ENCODE measurements at regions not wholly inside any gene's neighbourhood (a gene's known extent, or its start where the extent isn't known, plus 50 kb on each side); places are given as distances from the start of the nearest gene placed in this dataset.

- no peak for DNase-seq
These were observed 1153.3 kb upstream of the EYS start for GRCh38 chr6:66860328-66860727.

DNA sequence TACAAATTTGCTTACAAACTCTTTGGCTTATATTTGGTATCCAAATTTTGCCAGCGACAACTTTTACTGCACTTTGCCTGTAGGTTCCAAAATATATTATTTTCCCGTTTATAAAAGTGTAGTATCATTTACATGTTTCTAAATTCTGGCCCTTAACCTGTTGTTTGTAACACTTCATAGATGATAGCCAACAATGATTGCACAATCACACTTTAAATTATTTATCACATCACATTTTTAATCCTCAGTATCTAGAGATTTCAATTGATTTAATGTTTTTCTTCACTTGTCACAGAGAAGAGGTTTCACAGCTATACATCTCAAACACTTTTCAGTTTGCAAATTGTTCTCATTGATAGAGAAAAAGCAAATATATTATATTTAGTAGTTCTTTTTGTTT lies 1151.2 kb upstream of the EYS start:
- DNase-seq: no peak

GRCh38 chr6:66854014-66854413 lies 1147.0 kb upstream of the EYS start:
- no peak for DNase-seq

GRCh38 chr6:66851930-66852329 lies 1144.9 kb upstream of the EYS start:
- DNase-seq: no peak

DNA sequence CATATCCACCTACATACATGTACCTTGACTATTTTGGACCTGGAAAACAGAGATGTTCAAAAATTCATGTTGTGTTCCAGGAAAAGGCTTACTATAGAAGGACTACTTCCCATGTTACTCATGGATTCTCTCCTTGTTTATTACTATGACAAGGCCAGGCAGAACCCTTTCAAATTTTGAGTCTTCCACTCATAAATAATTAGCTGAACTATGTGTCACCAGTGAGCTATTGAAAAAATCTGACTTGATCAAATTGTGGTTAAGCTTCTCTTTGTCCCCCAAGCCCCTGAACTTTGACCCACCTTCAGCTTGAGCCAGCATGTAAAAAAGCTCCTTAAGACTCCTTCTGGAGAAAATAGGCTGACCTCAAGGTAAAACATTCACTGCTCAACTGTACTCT lies 1142.8 kb upstream of the EYS start:
- no peak for DNase-seq

DNA sequence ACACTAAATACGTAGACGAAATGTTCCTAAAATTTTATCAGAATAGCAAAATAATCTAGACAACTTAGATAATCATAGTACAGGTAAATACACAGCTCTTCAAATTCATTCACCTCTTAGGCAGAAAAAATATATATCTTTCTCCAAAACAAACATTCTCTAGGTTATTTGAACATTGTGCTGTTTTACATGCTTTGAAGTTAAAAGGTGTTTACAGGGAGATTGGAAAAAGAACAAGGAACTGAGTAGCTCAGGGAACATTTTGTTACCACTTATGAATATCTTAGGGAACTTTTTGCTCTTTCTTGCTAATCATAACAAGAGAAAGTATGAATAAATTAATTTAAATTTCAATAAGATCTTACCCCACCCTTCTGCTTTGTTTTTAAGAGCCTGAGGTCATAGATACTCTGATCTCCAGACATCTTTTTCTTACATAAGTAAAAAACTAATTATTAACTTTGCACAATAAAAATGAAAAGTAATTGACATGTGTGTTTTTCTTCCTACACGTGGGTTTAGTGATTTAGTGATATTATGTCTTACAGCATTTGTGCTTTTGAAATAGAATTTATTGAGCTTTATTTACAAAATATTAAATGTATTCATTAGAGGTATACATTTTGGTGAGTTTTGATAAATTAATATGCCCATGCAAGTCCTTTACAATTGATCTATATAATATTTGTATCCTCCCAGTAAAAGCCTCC lies 1141.4 kb upstream of the EYS start:
- no peak for DNase-seq

DNA sequence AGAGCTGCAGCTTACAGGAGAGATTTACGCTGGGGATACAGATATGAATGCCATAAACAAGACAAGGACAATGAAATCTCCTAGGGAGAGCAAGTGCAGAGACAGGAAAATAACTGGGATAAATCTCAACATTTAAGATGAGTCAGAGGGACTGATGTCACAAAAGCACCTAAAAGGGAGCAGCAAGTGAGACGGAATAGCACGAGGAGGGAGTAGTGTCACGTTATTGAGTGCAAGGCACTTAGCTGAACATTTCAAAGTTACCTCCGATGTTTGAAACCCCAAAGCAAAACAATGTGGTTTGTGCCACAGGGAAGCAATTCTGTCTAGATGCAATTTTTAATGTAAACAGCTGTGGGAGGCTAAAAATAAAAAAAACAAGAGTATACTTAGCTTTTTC lies 1131.7 kb upstream of the EYS start:
- no peak for DNase-seq

DNA sequence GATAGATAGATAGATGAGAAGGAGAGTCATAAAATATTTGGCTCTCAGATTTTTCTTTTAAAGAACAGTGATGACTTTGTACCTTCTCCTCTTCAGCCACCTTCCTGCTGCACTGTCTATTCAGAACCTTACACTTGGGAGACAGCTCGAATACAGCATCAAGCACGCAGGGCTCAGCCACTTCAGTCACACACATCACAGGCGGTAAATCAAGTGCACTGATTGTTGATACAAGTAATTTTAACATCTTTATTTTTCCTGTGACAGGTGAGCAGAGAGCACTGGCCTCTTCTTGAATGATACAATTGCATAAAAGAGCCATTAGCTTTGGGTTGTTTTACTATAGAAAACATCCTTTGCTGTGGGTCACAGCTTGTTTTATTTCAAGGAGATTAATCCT lies 1118.5 kb upstream of the EYS start:
- no peak for DNase-seq

GRCh38 chr6:66814156-66814555 lies 1107.1 kb upstream of the EYS start:
- DNase-seq: no peak

GRCh38 chr6:66808771-66809170 lies 1101.7 kb upstream of the EYS start:
- no peak for DNase-seq

DNA sequence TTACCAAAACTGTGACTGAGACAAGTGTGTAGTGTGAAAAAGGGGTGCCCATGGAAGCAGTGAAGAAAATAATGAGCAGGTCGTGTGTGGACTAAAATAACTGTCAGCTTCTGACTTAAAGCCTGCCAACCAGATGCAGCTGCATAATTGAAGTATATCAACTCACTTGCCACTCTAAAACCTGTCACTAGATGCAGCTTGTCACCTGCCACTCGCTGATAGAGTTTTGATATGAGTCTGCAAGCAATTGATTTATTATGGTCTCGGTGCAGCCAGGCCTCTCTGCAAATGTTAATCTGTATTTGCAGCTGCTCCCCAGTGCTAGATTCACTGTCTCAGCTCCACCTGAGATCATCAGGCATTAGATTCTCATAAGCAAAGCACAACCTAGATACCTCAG lies 1090.0 kb upstream of the EYS start:
- no peak for DNase-seq

- DNase-seq: no peak
These were observed 1081.6 kb upstream of the EYS start for GRCh38 chr6:66788579-66788978.

DNA sequence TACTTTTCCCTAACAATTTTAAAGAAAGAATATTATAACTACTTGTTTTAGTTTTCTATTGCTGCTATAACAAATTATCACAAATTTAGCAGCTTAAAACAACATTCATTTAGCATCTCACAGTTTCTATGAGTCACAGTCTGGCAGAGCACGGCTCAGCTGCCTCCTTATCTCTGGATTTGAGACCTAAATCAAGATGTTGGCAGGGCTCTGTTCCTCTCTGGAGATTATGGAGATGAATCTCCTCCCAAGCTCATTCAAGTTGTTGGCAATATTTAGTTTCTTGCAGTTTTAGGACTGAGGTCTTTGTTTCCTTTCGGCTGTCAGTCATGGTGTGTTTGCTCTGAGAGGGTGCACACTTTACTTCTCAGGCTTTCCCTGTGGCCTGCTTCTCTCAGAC lies 1065.8 kb upstream of the EYS start:
- DNase-seq: no peak

DNA sequence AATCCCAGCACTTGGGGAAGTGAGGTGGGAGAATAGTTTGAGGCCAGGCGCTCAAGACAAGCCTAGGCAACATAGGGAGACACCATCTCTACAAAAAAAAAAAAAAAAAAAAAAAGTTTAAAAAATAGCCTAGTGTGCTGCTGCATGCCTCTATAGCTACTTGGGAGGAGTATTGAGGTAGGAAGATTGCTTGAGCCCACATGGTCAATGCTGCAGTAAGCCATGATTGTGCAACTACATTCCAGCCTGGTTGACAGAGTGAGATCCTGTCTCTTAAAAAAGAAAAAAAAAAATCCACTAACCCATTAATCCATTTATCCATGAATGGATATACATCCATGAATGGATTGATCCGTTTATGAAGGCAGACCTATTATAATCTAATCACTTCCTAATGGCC lies 1064.6 kb upstream of the EYS start:
- DNase-seq: no peak

DNA sequence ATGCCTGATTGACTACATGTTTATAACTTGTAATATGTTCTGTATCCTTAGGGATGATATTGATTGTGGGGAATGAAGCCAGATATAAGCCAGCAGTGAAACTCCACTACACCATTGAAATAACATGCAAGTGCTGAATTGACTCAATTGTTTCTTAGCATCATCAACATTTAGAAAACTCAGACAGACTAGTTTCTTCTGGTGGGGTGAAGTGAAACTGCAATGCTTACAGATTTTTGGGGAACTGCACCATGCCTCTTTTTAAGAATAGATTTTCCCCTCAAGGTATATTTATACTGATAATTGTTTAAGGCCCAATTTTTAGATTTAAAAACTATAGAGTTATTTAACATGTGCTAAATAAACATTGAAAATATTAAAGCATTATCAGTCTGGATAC lies 1044.6 kb upstream of the EYS start:
- no peak for DNase-seq

DNA sequence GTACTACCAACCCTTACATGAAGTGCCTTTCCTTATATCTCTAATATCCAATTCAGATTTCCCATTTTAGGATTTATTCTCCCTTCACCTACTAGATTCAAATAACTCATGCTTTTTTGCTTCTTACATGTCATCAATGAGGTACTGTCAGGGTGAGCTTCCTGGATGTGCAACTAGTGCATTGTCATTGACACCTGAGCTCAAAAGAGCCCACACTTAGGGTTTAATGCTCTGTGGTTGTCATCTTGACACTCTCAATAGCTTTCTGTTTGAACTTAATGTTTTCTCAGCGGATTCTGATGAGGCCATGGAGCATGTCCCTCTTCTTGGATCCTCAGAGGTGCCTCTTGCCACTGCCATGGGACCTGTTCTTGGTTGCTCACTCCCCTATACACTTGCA lies 1033.3 kb upstream of the EYS start:
- DNase-seq: no peak

DNA sequence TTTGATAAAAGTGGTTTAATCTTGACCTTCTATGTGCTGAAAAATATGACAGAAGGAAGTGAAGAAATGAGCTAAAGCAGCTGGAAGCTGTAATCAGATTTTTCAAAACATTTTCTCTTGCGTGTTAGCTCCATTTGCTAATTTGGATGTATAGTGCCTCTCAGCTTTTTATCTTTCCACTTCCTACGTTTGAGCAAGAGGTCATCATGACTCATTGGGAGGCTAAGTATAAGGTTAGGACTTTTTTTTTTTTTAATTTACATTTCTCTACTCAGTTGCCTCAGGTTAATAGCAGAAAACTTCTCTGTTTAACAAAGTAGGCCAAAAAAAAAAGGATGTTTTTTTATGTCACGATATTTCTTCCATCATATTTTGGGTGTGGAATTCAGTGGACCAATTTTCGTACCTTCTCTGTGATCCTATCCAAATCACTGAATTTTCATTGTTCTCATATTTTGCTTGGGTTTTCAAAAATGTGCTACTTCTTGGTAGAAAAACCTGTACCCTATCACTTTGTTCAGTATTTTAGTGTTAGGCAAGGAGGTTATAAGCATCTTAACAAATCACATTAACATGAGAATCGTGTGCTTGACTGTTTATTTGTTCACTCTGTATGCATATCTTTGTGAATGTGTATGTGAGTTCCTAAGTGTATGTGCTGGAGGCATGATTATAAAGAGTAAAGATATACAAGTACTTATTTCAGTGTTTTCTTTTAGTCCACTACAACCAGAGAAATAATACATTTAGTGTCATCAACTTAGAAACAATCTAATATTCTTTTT lies 1028.3 kb upstream of the EYS start:
- no peak for DNase-seq

- DNase-seq: no peak
These were observed 1024.3 kb upstream of the EYS start for GRCh38 chr6:66731310-66731709.

DNA sequence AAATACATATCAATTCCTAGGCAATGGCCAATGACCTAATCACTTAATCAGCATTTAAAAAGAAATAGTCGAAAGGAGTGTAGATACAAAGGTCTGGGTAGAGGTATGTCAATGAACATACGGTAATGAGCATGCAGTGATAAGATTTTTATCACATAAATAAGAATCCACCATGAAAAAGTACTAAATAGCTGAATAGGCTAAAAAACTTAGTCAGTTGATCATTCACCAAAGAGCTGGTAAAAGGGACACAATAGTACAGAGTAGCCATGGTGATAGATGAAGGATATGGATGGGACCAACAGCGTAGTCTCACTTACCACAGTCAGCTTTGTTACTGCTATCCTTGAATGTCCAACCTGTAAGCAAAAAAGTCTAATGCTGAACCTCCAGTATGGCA lies 1018.6 kb upstream of the EYS start:
- no peak for DNase-seq

DNA sequence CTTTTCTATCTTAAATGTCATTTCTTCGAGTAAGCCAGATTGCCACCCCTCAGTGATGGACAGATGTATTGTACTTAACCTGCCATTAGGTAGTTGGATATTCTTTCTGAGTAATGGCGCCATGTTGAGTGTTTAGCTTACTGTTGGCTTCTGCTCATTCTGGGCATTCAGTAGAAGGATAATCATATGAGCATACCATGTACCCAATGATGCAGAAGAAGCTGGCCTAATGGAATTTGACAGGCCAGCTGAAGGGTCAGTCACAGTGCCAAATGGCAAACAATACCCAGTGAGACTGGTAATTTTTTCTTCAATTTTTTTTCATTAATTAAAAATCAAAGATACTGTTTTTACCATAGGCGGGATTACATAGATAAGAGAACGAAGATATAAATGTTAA lies 1010.8 kb upstream of the EYS start:
- no peak for DNase-seq

DNA sequence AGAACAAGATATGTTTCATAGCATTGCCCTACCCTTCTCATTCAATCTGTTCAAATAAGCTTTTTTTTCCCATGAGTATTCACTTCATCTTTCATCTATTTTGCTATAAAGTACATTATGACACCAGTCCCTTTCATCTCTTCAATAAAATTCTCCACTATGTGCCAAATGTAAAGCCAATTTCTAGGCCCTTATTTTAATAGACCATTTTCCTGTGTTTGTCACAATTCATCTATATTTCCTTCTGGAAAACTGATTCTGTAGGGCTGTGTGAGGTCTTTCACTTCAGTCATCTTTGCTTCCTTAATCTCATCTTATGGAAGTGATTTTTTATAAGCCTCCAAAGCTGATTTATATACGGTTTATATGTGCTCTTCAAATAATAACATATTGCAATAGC lies 992.4 kb upstream of the EYS start:
- no peak for DNase-seq

GRCh38 chr6:66689608-66690007 lies 982.6 kb upstream of the EYS start:
- no peak for DNase-seq

DNA sequence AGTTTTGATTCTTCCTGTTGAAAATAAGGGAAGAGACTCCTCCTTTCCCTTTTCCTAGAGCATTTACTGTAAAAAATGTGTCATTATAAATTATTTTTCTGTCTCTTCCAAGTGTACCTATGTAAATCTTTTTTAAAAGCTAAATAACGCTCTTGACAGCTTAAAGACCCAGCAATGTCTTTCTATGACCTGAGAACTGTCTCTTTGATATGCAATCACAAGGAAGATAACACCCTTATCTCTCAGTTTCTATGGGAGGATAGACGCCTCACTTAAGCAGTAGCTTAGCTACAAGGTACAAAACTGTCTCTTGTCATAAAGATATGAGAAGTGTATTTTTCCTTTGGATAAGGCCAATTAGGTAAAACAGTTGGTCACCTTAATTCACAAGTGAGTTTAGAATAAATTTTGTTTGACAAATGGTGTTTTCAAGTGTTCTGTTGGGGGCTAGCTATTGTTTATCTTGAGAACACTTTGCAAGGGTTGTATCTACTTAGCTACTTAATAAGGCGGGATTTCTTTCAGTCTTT lies 980.6 kb upstream of the EYS start:
- DNase-seq: no peak

DNA sequence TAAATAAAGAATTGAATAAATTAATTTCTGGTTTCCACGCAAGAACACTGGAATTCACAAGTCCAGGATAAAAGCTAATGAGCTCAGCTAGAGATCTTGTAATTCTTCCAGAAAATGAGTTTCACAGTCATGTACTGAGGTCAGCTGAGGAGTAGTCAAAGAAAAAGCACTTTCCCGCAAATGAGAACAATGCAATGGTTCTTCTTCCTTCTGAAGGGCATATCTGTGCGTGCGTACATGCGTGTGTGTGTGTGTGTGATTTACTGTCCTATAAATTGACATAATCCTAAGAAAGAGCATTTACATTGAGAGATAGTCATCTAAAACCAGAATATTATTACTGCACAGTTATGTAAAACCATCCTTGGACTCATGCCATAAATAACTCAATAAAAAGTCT lies 968.9 kb upstream of the EYS start:
- DNase-seq: no peak

- no peak for DNase-seq
These were observed 957.1 kb upstream of the EYS start for GRCh38 chr6:66664112-66664511.
